ENCODE measurements at regions not wholly inside any gene's neighbourhood (a gene's known extent, or its start where the extent isn't known, plus 50 kb on each side); places are given as distances from the start of the nearest gene placed in this dataset.

DNA sequence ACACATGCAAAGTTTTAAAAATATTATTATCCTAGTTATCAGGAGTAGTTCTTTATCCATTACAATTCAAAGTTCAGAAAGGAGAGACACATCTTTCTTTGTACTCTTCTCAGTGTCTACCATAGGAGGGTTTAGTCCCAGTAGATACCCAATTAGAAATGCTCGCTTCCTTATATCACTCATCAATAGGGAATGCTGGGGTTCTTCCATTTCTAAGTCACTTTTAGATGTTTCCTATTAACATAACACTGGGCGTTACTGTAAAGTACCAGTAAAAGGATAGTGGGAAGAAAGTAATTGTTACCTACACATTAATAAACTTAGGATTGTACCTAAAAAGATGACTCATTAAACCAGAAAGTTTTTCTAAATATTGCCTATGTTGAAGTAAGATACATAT is 348.3 kb upstream of the CDH6 start:
- DNase-seq, result no peak

- no peak for DNase-seq
These were observed 349.9 kb upstream of the CDH6 start for GRCh38 chr5:30843541-30843940.

GRCh38 chr5:30839956-30840355 is 353.5 kb upstream of the CDH6 start:
- no peak for DNase-seq

DNA sequence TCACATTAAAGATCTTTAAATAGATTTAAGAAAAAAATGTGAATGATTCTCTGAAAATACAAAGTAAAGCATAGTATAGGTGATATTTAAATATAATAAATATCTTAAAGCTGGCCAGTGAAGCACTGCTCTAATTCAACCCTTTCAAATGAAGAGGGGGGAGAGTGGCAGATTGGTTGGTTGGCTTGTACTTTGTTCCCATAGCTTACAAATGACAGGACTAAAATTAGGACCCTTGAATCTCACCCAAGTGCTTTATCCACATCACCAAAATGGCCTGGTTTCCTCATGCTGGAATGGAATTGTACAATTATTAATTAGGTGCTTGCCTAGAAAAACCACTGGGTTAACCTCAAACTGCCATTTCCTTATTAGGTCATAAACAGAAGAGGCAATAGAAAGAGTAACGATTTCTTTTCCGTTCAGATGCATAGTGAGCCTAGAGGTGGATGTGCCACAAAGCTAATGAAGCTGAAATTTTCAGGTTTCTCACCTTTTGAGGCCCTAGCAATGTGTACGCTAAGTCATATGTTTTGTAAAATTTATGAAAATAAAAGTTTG is 354.5 kb upstream of the CDH6 start:
- no peak for DNase-seq

- DNase-seq, result peak; percentile 56
These were observed 361.0 kb upstream of the CDH6 start for GRCh38 chr5:30832519-30832918.

GRCh38 chr5:30831605-30832004 is 361.9 kb upstream of the CDH6 start:
- DNase-seq, result no peak

- DNase-seq, result no peak
These were observed 362.4 kb upstream of the CDH6 start for GRCh38 chr5:30831123-30831522.

DNA sequence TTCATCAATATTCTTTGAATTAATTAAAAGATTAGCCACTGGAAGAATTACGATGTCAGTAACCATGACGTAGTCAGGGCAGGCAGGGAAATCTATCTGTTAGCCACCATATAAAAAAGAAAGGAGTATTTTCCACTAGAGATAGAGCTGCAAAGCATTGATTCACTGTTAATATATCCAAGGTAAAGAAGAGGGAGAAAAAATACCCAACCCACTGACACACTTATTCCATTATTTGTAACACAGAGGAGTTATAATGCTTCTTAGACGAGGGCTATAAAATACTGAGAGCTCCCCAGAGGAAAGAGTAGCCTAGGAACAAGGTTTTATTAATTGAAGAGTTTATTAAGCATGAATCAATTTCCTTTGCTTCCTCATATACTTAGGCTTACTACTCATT is 382.2 kb upstream of the CDH6 start:
- DNase-seq, result no peak

DNA sequence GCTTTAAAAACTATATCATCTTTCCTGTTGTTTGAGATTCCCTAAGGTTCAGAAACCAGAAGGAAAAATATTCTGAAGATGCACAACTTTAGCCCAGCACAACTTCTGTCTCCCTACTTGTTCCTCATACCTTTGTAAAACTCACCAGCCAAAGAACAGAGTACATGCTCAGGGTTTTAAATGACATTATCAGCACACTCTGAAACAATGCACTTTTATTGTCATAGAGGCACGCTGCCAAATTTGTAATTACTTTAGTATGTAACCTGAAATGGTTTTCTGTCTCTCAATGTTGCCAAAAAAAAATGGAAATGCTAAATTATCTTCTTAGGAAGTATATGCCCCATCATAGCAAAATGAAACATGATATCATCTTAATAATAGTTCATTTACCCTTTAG is 383.6 kb upstream of the CDH6 start:
- no peak for DNase-seq

GRCh38 chr5:30808996-30809395 is 384.5 kb upstream of the CDH6 start:
- DNase-seq, result peak; percentile 31

DNA sequence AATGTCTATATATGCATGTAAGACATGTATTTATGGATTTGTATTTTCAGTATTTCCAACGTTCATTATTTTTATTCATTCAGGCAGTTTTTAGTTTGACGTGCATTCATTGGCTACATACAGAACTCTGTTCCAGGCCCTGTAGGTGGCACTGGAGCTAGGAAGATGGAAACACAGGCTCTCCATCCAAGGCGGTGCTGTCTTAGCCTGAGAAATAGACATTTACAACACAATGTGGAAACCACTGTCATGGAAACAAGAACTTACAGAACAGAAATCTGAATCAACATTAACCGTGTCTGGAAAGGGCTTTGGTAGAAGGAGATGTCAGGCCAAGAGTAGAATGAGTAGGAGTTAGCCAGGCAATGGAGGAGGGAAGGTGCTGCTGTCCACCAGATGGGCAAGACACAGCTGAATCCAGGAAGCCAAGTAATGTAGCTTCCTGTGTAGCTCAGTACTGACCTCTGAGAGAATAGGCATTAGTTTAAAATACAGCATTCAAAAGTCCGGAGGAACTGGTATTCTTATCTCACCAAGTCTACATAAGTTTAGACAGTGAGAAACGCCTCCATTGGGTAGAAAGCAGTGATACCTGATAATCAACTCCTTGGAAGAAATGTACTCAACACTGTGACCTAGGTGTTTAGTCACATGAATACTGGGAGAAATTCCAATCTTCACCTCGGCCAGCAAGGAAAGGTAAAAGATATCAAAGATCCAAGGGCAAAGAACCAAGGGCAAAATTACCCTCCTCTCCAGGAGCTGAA is 388.6 kb upstream of the CDH6 start:
- peak; percentile 19 for DNase-seq

DNA sequence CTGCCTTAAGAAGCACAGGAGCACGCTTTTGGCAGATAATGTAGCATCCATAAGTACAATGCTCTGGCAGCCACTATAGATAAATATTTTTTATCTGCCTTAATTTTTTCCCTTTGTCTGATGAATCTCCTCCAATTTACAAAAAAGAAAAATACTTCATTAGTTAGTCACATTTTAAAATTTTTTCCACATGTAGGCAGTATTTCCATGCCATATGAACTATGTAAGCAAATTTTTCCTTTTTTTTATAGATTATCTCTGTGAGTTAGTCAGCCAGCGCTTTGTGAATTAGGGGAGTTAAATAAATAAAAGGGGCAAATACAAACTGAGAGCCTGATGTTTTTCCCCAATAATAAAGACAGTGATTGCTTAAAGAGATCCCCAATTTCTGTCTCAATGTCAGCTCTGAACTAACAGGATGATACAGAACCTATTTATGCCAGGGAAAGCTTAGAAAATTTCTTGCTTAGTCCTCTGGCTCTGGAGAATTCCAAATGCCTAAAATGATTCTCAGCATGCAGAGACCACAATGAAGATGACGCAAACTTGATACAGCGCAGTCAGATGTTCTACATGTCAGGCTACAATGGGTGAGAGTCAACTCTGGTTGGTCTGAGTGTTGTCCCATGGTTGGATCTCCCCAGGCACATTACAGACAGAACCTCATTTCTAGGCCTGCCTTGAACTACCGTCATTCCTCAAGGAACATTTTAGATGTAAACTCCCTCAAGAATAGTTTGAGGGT is 390.4 kb upstream of the CDH6 start:
- DNase-seq, result peak; percentile 65

- DNase-seq, result no peak
These were observed 411.8 kb upstream of the CDH6 start for GRCh38 chr5:30781643-30782042.

GRCh38 chr5:30768056-30768690 is 425.3 kb upstream of the CDH6 start:
- peak; percentile 62 for DNase-seq

DNA sequence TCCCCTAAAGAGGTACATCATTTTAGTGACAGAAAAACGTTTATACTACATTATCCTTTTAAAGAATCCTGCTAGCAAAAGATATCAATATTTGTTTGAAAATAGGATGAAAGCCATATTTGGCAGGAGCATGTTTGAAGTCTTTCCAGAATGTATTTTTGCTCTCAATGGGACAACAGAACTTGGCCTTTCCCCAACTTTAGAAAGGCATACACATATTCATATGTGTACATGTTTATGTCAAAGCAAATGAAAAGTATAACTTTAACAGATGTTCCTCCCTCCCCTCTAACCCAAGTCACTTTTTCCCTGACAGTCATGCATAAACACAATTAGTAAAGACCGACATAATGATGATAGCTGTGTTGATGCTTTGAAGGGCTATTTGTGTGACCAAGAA is 427.8 kb upstream of the CDH6 start:
- no peak for DNase-seq

GRCh38 chr5:30765227-30765626 is 428.3 kb upstream of the CDH6 start:
- DNase-seq, result peak; percentile 95

- DNase-seq, result peak; percentile 49
These were observed 428.8 kb upstream of the CDH6 start for GRCh38 chr5:30764704-30765103.

- no peak for DNase-seq
These were observed 433.8 kb upstream of the CDH6 start for GRCh38 chr5:30759731-30760130.

GRCh38 chr5:30752015-30752414 is 441.5 kb upstream of the CDH6 start:
- DNase-seq, result peak; percentile 21

- DNase-seq, result peak; percentile 70
These were observed 443.5 kb upstream of the CDH6 start for GRCh38 chr5:30749971-30750370.

- no peak for DNase-seq
These were observed 446.1 kb upstream of the CDH6 start for GRCh38 chr5:30747412-30747811.

- peak; percentile 11 for DNase-seq
These were observed 456.8 kb upstream of the CDH6 start for GRCh38 chr5:30736669-30737068.

GRCh38 chr5:30734118-30734517 is 459.4 kb upstream of the CDH6 start:
- DNase-seq, result no peak
